Large intestine (tissue), 3 donors: ENCODE measurements at regions not wholly inside any gene's neighbourhood (a gene's known extent, or its start where the extent isn't known, plus 50 kb on each side); places are given as distances from the start of the nearest gene placed in this dataset.

ENCODE experiments used
- DNase-seq, 2 donors: peaks; one replicate each; pipeline versions ENCODE4 v3.0.0 to v3.0.0-alpha.2; 2013
- H3K27ac ChIP-seq: one replicate; pipeline ENCODE4 v1.5.1; 2013; ENCODE audit warnings: low read length
- H3K27me3 ChIP-seq: 2 replicates; pipeline ENCODE4 v1.6.1; 2013; ENCODE audit warnings: low read length; ENCODE audit not compliant: control insufficient read depth, insufficient read depth
- H3K36me3 ChIP-seq: 2 replicates; pipeline ENCODE4 v1.6.1; 2013; ENCODE audit warnings: low read length; ENCODE audit not compliant: control insufficient read depth, insufficient read depth
- H3K4me1 ChIP-seq: one replicate; pipeline ENCODE4 v1.6.1; 2013; ENCODE audit warnings: low read length; ENCODE audit not compliant: control insufficient read depth, insufficient read depth
- H3K4me3 ChIP-seq: one replicate; pipeline ENCODE4 v1.5.1; 2013; ENCODE audit warnings: low read length
- H3K9me3 ChIP-seq: one replicate; pipeline ENCODE4 v1.6.1; 2013; ENCODE audit warnings: mild to moderate bottlenecking, low read depth, low read length, moderate library complexity; ENCODE audit not compliant: control insufficient read depth
- WGBS: methylation state at CpG from one replicate; pipeline ENCODE4 v1.1.5; 2013; ENCODE audit warnings: low lambda C conversion rate; ENCODE audit not compliant: insufficient coverage; 5-methylcytosine and 5-hydroxymethylcytosine counted together

- WGBS: 60% methylated on average over 1 of the region's 2 CpGs
- DNase-seq: no peak
- Histone ChIP-seq H3K9me3 (peaks cover 32% of the 10 kb centered on the region), H3K4me3 (no peak overlapping the region), H3K27me3 (no peaks in the 10 kb centered on the region), H3K27ac (no peak overlapping the region), H3K4me1 (peaks cover 18% of the 10 kb centered on the region), H3K36me3 (no peaks in the 10 kb centered on the region)
Measured at GRCh38 chr21:43292866-43293142, 124.0 kb downstream of the CRYAA start.

- Histone ChIP-seq H3K27me3 (no peaks in the 10 kb centered on the region), H3K4me3 (no peak overlapping the region), H3K27ac (no peak overlapping the region), H3K36me3 (no peaks in the 10 kb centered on the region), H3K4me1 (peaks cover 19% of the 10 kb centered on the region), H3K9me3 (peaks cover 32% of the 10 kb centered on the region)
- WGBS: no CpG with 5 or more reads among the region's 23 CpGs
- DNase-seq: no peak
Measured at GRCh38 chr21:43292041-43292865, 123.4 kb downstream of the CRYAA start.

- no CpG with 5 or more reads among the region's 14 CpGs for WGBS
- no peak overlapping the region for H3K4me3 ChIP-seq
- H3K9me3 ChIP-seq: peaks cover 32% of the 10 kb centered on the region
- no peaks in the 10 kb centered on the region for H3K36me3 ChIP-seq
- H3K27ac ChIP-seq: no peak overlapping the region
- H3K27me3 ChIP-seq: no peaks in the 10 kb centered on the region
- H3K4me1 ChIP-seq: peaks cover 23% of the 10 kb centered on the region
- no peak for DNase-seq
Measured at GRCh38 chr21:43291347-43291950, 122.6 kb downstream of the CRYAA start.

- no CpG with 5 or more reads among the region's 36 CpGs for WGBS
- H3K27me3 ChIP-seq: no peaks in the 10 kb centered on the region
- H3K27ac ChIP-seq: no peak overlapping the region
- H3K9me3 ChIP-seq: peaks cover 32% of the 10 kb centered on the region
- H3K36me3 ChIP-seq: no peaks in the 10 kb centered on the region
- DNase-seq: no peak
- H3K4me1 ChIP-seq: peaks cover 23% of the 10 kb centered on the region
- H3K4me3 ChIP-seq: no peak overlapping the region
Measured at GRCh38 chr21:43290421-43291346, 121.9 kb downstream of the CRYAA start.

GRCh38 chr21:43289966-43290365 lies 121.2 kb downstream of the CRYAA start:
- H3K9me3 ChIP-seq: peaks cover 27% of the 10 kb centered on the region
- no peak overlapping the region for H3K4me3 ChIP-seq
- H3K27ac ChIP-seq: no peak overlapping the region
- H3K36me3 ChIP-seq: no peaks in the 10 kb centered on the region
- no CpG with 5 or more reads among the region's 6 CpGs for WGBS
- no peaks in the 10 kb centered on the region for H3K27me3 ChIP-seq
- peaks cover 23% of the 10 kb centered on the region for H3K4me1 ChIP-seq
- no peak for DNase-seq

- WGBS: no CpG with 5 or more reads among the region's 2 CpGs
- Histone ChIP-seq H3K9me3 (peaks cover 24% of the 10 kb centered on the region), H3K4me3 (no peak overlapping the region), H3K4me1 (peaks cover 23% of the 10 kb centered on the region), H3K36me3 (no peaks in the 10 kb centered on the region), H3K27me3 (no peaks in the 10 kb centered on the region), H3K27ac (no peak overlapping the region)
- no peak for DNase-seq
Measured at GRCh38 chr21:43289442-43289841, 120.6 kb downstream of the CRYAA start.

- DNase-seq: peak in 1 of 2 donors; percentile 74
- Histone ChIP-seq H3K4me3 (no peak overlapping the region), H3K4me1 (peaks cover 23% of the 10 kb centered on the region), H3K9me3 (peaks cover 22% of the 10 kb centered on the region), H3K27ac (peak overlapping the region; percentile 65), H3K27me3 (no peaks in the 10 kb centered on the region), H3K36me3 (no peaks in the 10 kb centered on the region)
- WGBS: 50% methylated on average over 2 of the region's 22 CpGs
Measured at GRCh38 chr21:43287795-43288755, 119.3 kb downstream of the CRYAA start.

- WGBS: no CpG with 5 or more reads among the region's 19 CpGs
- Histone ChIP-seq H3K27ac (peak overlapping the region; percentile 65), H3K4me1 (peaks cover 23% of the 10 kb centered on the region), H3K27me3 (no peaks in the 10 kb centered on the region), H3K36me3 (no peaks in the 10 kb centered on the region), H3K4me3 (no peak overlapping the region), H3K9me3 (peaks cover 15% of the 10 kb centered on the region)
- no peak for DNase-seq
Measured at GRCh38 chr21:43287111-43287760, 118.4 kb downstream of the CRYAA start.

GRCh38 chr21:43286196-43286595 lies 117.4 kb downstream of the CRYAA start:
- Histone ChIP-seq H3K4me3 (no peak overlapping the region), H3K36me3 (no peaks in the 10 kb centered on the region), H3K27ac (no peak overlapping the region), H3K4me1 (peaks cover 23% of the 10 kb centered on the region), H3K27me3 (no peaks in the 10 kb centered on the region), H3K9me3 (peaks cover 13% of the 10 kb centered on the region)
- 100% methylated on average over 1 of the region's 5 CpGs for WGBS
- DNase-seq: no peak
